ENCODE measurements at regions not wholly inside any gene's neighbourhood (a gene's known extent, or its start where the extent isn't known, plus 50 kb on each side); places are given as distances from the start of the nearest gene placed in this dataset.
A peak's percentile ranks its signal among the peaks of the same experiment; 100 is the strongest.

GRCh38 chr6:148134592-148134991 is 208.0 kb upstream of the SASH1 start:
- no peak for DNase-seq

- no peak for DNase-seq
Observed at GRCh38 chr6:148136586-148136985, 206.1 kb upstream of the SASH1 start.

GRCh38 chr6:148137652-148138051 is 205.0 kb upstream of the SASH1 start:
- DNase-seq = no peak

- DNase-seq = no peak
Observed at GRCh38 chr6:148138573-148138972, 204.1 kb upstream of the SASH1 start.

- DNase-seq = no peak
Observed at GRCh38 chr6:148140772-148141557, 201.7 kb upstream of the SASH1 start.

GRCh38 chr6:148142821-148143220 is 199.8 kb upstream of the SASH1 start:
- DNase-seq = no peak

GRCh38 chr6:148143771-148144170 is 198.9 kb upstream of the SASH1 start:
- DNase-seq = no peak

- DNase-seq = peak; percentile 78
Observed at GRCh38 chr6:148144917-148145521, 197.6 kb upstream of the SASH1 start.

GRCh38 chr6:148146717-148147462 is 195.7 kb upstream of the SASH1 start:
- DNase-seq = no peak

GRCh38 chr6:148147463-148147830 is 195.2 kb upstream of the SASH1 start:
- DNase-seq = no peak

GRCh38 chr6:148151896-148152643 is 190.6 kb upstream of the SASH1 start:
- no peak for DNase-seq

- no peak for DNase-seq
Observed at GRCh38 chr6:148154668-148155067, 188.0 kb upstream of the SASH1 start.

GRCh38 chr6:148155293-148155692 is 187.3 kb upstream of the SASH1 start:
- DNase-seq = no peak

GRCh38 chr6:148157841-148158240 is 184.8 kb upstream of the SASH1 start:
- no peak for DNase-seq

GRCh38 chr6:148164645-148165044 is 178.0 kb upstream of the SASH1 start:
- DNase-seq = no peak

GRCh38 chr6:148166339-148166968 is 176.2 kb upstream of the SASH1 start:
- DNase-seq = peak; percentile 54

GRCh38 chr6:148169706-148170105 is 172.9 kb upstream of the SASH1 start:
- no peak for DNase-seq

- DNase-seq = no peak
Observed at GRCh38 chr6:148170286-148170685, 172.4 kb upstream of the SASH1 start.

- no peak for DNase-seq
Observed at GRCh38 chr6:148173548-148173947, 169.1 kb upstream of the SASH1 start.

GRCh38 chr6:148175550-148176188 is 167.0 kb upstream of the SASH1 start:
- no peak for DNase-seq

GRCh38 chr6:148177589-148178233 is 164.9 kb upstream of the SASH1 start:
- DNase-seq = peak; percentile 48

- DNase-seq = peak; percentile 27
Observed at GRCh38 chr6:148179786-148180185, 162.9 kb upstream of the SASH1 start.

Measured in midbrain (tissue), 1 donor.